GM12878 (cell line): ENCODE measurements at regions not wholly inside any gene's neighbourhood (a gene's known extent, or its start where the extent isn't known, plus 50 kb on each side); places are given as distances from the start of the nearest gene placed in this dataset.
A peak's percentile ranks its signal among the peaks of the same experiment; 100 is the strongest.

ENCODE experiments used
- ATAC-seq: fragments of 200-7000 bp; cut with Tn5 transposase; 3 replicates; pipeline ENCODE4 v1.9.1; 2020; ENCODE audit warnings: mild to moderate bottlenecking, moderate library complexity
- BruUV-seq: library from RNA; stranded (reverse); fragments of 400-500 nt; replicated peaks from 2 replicates; lab custom pipeline; 2021; lab: Mats Ljungman, UMichigan
- CTCF ChIA-PET: fragments of 300-600 bp; sonication (Branson Sonifier 250); formaldehyde crosslinking; extraction: SDS; loops from one replicate; lab custom pipeline; 2021; ENCODE audit warnings: inconsistent platforms; lab: Yijun Ruan, JAX
- POLR2A ChIA-PET: fragments of 350-600 bp; formaldehyde crosslinking; extraction: SDS; loops from one replicate; lab custom pipeline; 2021; ENCODE audit warnings: inconsistent platforms; lab: Charles Lee
- RAD21 ChIA-PET: fragments of 300-600 bp; sonication (Branson Sonifier 250); formaldehyde crosslinking; loops from one replicate; lab custom pipeline; 2023; ENCODE audit warnings: antibody characterized with exemption; ENCODE audit not compliant: unreplicated experiment; lab: Charles Lee
- SMC1A ChIA-PET: fragments of 300-600 bp; sonication (Branson Sonifier 250); formaldehyde crosslinking; loops from one replicate; lab custom pipeline; 2023; ENCODE audit not compliant: unreplicated experiment, uncharacterized antibody; lab: Charles Lee
- DNase-seq: peaks from one replicate; pipeline ENCODE4 v3.0.0-alpha.2; 2011; ENCODE audit warnings: low read depth, low spot score
- FAIRE-seq: peaks from 3 replicates; lab custom pipeline; 2011; peaks lifted over from hg19 to GRCh38; lab: Jason Lieb, UNC
- H2AFZ ChIP-seq: 2 replicates; pipeline ENCODE4 v1.6.0; 2011; ENCODE audit warnings: low read depth, low read length, control low read depth; ENCODE audit not compliant: control insufficient read depth
- H3K27ac ChIP-seq: 2 replicates; pipeline ENCODE4 v1.5.1; 2011; ENCODE audit warnings: control low read depth; ENCODE audit not compliant: control insufficient read depth, insufficient read depth
- H3K27me3 ChIP-seq, 2 experiments: replicated peaks in 1 of 2; 2 replicates each; pipeline versions ENCODE4 v1.6.0 to v1.6.1; 2011; ENCODE audit warnings: low read length in 1 of 2; ENCODE audit not compliant: control insufficient read depth in 2 of 2, insufficient read depth in 2 of 2
- H3K36me3 ChIP-seq, 2 experiments: 2 replicates each; pipeline ENCODE4 v1.5.1; 2011; ENCODE audit warnings: low read length in 1 of 2; ENCODE audit not compliant: control insufficient read depth in 2 of 2, insufficient read depth in 2 of 2
- H3K4me1 ChIP-seq: 2 replicates; pipeline ENCODE4 v1.6.1; 2011; ENCODE audit warnings: mild to moderate bottlenecking, low read length, moderate library complexity, mixed read lengths; ENCODE audit not compliant: control insufficient read depth, insufficient read depth
- H3K4me2 ChIP-seq: 2 replicates; pipeline ENCODE4 v1.6.0; 2011; ENCODE audit warnings: control low read depth; ENCODE audit not compliant: control insufficient read depth, insufficient read depth
- H3K4me3 ChIP-seq: fragments of 200-600 bp; sonication (generic); 2 replicates; pipeline ENCODE4 v1.5.1; 2016
- H3K79me2 ChIP-seq: 2 replicates; pipeline ENCODE4 v1.6.0; 2011; ENCODE audit warnings: low read length; ENCODE audit not compliant: control insufficient read depth, insufficient read depth
- H3K9ac ChIP-seq: 2 replicates; pipeline ENCODE4 v1.8.0; 2011; ENCODE audit warnings: low read length, control low read depth, mixed read lengths; ENCODE audit not compliant: control insufficient read depth, insufficient read depth
- H3K9me3 ChIP-seq: replicated peaks from 3 replicates; pipeline ENCODE4 v1.5.1; 2011; ENCODE audit warnings: mild to moderate bottlenecking, low read length; ENCODE audit not compliant: control insufficient read depth, insufficient read depth
- H4K20me1 ChIP-seq: 2 replicates; pipeline ENCODE4 v1.6.0; 2011; ENCODE audit not compliant: control insufficient read depth, insufficient read depth
- ASH2L ChIP-seq: fragments of 300-600, 200-600 bp; sonication (generic); IDR thresholded peaks from 2 replicates; pipeline ENCODE4 v1.6.1; 2017; ENCODE audit warnings: low read depth, mild to moderate bottlenecking, borderline replicate concordance
- BCL11A ChIP-seq: IDR thresholded peaks from 2 replicates; pipeline ENCODE4 v1.6.1; 2011; ENCODE audit warnings: low read depth, low read length
- ETV6 ChIP-seq, 2 experiments: fragments of 450-650 bp in 1 of 2; IDR thresholded peaks in 1 of 2; conservative IDR thresholded peaks in 1 of 2; 2 replicates each; pipeline ENCODE4 v1.6.1; 2014; ENCODE audit warnings: antibody characterized with exemption in 1 of 2, borderline replicate concordance in 1 of 2, low read depth in 1 of 2, mild to moderate bottlenecking in 1 of 2, moderate library complexity in 1 of 2
- HCFC1 ChIP-seq: fragments of 150-350 bp; IDR thresholded peaks from 2 replicates; pipeline ENCODE4 v1.6.1; 2014; ENCODE audit warnings: low read length
- JUNB ChIP-seq: IDR thresholded peaks from 2 replicates; pipeline ENCODE4 v1.6.1; 2016; ENCODE audit warnings: antibody characterized with exemption, mild to moderate bottlenecking
- MEF2A ChIP-seq: IDR thresholded peaks from 2 replicates; pipeline ENCODE4 v1.6.1; 2011; ENCODE audit warnings: low read depth, mild to moderate bottlenecking, low read length, moderate library complexity; ENCODE audit not compliant: insufficient read depth
- MYC ChIP-seq: IDR thresholded peaks from 2 replicates; pipeline ENCODE4 v1.6.1; 2011; ENCODE audit warnings: mild to moderate bottlenecking, low read length, moderate library complexity, inconsistent platforms; ENCODE audit not compliant: insufficient read depth, insufficient replicate concordance, insufficient read length, severe bottlenecking
- POU2F2 ChIP-seq: IDR thresholded peaks from 3 replicates; pipeline ENCODE4 v1.6.1; 2011; ENCODE audit warnings: low read depth, mild to moderate bottlenecking, low read length, borderline replicate concordance
- RUNX3 ChIP-seq: IDR thresholded peaks from 2 replicates; pipeline ENCODE4 v1.6.1; 2012; ENCODE audit warnings: low read length, inconsistent platforms
- SMAD5 ChIP-seq: IDR thresholded peaks from 2 replicates; pipeline ENCODE4 v1.6.1; 2016; ENCODE audit warnings: antibody characterized with exemption, low read depth
- SP1 ChIP-seq: IDR thresholded peaks from one replicate; pipeline ENCODE4 v1.6.1; 2011; ENCODE audit warnings: low read depth, low read length
- SUPT20H ChIP-seq: IDR thresholded peaks from 2 replicates; pipeline ENCODE4 v1.6.1; 2011; ENCODE audit warnings: low read depth, mild to moderate bottlenecking, low read length, moderate library complexity, borderline replicate concordance; ENCODE audit not compliant: control insufficient read depth
- ZSCAN29 ChIP-seq: fragments of 450-650 bp; IDR thresholded peaks from 2 replicates; pipeline ENCODE4 v1.6.1; 2017; ENCODE audit warnings: mild to moderate bottlenecking, moderate library complexity
- WGBS: methylation state at CpG from one replicate; pipeline ENCODE4 v1.1.6; 2016; ENCODE audit warnings: low lambda C conversion rate; ENCODE audit not compliant: insufficient replicate concordance, insufficient coverage; ENCODE audit errors: missing lambda C conversion rate; 5-methylcytosine and 5-hydroxymethylcytosine counted together
- in situ Hi-C: fragments of 300-500 bp; cut with MboI; formaldehyde crosslinking; loops from 9 replicates; pipeline ENCODE4 v1.14.3; 2018; ENCODE audit warnings: mixed read lengths
- intact Hi-C: fragments of 100-400 bp; cut with micrococcal nuclease; formaldehyde crosslinking; loops from one replicate; pipeline ENCODE4 v1.14.2; 2022; ENCODE audit not compliant: unreplicated experiment
- TF ChIP-seq, protein P1 (sequence below): fragments of 450-650 bp; IDR thresholded peaks from 2 replicates; pipeline ENCODE4 v1.6.1; 2017; ENCODE audit warnings: mild to moderate bottlenecking
- TF ChIP-seq, protein P2 (sequence below): fragments of 450-650 bp; IDR thresholded peaks from 2 replicates; pipeline ENCODE4 v1.6.1; 2016; ENCODE audit warnings: mild to moderate bottlenecking
- TF ChIP-seq, protein P3 (sequence below): fragments of 450-650 bp; conservative IDR thresholded peaks from 2 replicates; pipeline ENCODE4 v1.6.1; 2017; ENCODE audit warnings: mild to moderate bottlenecking, moderate library complexity

DNA sequence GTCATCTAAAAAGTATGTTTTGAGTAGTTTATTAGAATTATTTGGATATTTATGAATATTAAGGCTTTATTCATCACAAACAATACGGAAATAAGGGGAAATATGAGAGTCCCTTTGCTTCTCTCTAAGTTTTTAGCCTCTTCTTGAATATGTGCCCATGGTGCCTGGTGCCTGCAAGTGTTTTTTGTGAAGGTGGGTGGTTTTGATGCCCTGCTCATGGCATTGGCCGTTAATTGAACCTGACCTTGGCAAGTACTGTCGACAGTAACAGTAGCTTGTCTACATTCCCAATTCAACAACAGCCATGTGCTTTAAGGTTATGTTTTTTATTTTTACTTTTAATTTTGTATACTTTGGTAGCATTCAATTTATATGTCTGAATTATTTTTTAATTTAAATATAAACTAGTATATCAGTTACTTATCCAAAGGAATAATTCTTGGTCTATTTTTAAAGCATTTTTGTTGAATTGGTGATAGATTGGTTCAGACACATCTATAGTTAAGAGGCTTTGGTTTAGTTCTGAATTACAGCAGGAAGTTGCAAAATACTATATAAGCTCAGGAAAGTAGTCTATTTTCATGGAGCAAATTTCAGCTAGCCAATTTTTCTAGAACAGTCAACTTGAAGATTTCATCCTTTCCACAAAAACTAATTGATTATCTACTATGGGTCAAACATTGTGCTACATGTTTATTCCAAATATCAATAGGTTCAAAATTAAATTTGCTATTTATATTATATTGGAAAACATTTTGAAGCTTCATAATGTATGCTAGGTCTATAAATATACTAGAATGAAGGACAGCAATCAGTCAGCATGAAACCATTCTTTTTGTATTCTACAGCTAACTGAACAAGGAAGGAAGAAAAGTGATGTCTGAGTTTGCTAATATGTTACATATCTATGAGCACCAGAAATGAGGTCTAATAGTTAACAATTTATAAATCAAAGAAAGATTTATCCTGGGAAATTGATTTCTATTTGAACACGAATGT is 184.4 kb downstream of the MRPL39 start:
- ChIA-PET SMC1A (interaction anchor here (0.9 to 15.5 kb wide), 15 partner anchors 9 to 184 kb away, joined by 3 to 426 read pairs (median 6); partner anchors contain the start of gene MRPL39), RAD21 (interaction anchor here (0.9 to 13.1 kb wide), 15 partner anchors 18 to 185 kb away, joined by 3 to 253 read pairs (median 15); no protein-coding TSS in a partner anchor), POLR2A (interaction anchor here (0.7 to 7.4 kb wide), 8 partner anchors 35 to 183 kb away, joined by 3 to 55 read pairs (median 14); no protein-coding TSS in a partner anchor), CTCF (interaction anchor here (1.2 to 11.5 kb wide), 11 partner anchors 33 to 185 kb away, joined by 3 to 163 read pairs (median 6); no protein-coding TSS in a partner anchor)
- BruUV-seq: no TSS peak
- no peak for DNase-seq
- H3K79me2 ChIP-seq: peaks cover 95% of the 10 kb centered on the region
- H3K4me1 ChIP-seq: peaks cover 30% of the 10 kb centered on the region
- peak overlapping the region; percentile 90 for H3K9ac ChIP-seq
- FAIRE-seq: no peak
- H3K27me3 ChIP-seq: no peaks in the 10 kb centered on the region
- in situ Hi-C loops (no loop called here), intact Hi-C loops (loop anchor here (5.0 kb wide), 1 partner anchor 314 kb away; no protein-coding TSS in a partner anchor)
- H3K27ac ChIP-seq: peak overlapping the region; percentile 97
- no peaks in the 10 kb centered on the region for H4K20me1 ChIP-seq
- no peaks in the 10 kb centered on the region for H3K36me3 ChIP-seq
- H2AFZ ChIP-seq: peak overlapping the region; percentile 30
- WGBS: 0% methylated on average over 4 of the region's 4 CpGs
- H3K4me2 ChIP-seq: peak overlapping the region; percentile 92
- ATAC-seq: peak; percentile 6
- peak overlapping the region; percentile 49; the same call in 1 of the 2 replicates for H3K4me3 ChIP-seq
- no peaks in the 10 kb centered on the region for H3K9me3 ChIP-seq
- TF ChIP-seq MYC: no peak
- TF ChIP-seq, protein P1, sequence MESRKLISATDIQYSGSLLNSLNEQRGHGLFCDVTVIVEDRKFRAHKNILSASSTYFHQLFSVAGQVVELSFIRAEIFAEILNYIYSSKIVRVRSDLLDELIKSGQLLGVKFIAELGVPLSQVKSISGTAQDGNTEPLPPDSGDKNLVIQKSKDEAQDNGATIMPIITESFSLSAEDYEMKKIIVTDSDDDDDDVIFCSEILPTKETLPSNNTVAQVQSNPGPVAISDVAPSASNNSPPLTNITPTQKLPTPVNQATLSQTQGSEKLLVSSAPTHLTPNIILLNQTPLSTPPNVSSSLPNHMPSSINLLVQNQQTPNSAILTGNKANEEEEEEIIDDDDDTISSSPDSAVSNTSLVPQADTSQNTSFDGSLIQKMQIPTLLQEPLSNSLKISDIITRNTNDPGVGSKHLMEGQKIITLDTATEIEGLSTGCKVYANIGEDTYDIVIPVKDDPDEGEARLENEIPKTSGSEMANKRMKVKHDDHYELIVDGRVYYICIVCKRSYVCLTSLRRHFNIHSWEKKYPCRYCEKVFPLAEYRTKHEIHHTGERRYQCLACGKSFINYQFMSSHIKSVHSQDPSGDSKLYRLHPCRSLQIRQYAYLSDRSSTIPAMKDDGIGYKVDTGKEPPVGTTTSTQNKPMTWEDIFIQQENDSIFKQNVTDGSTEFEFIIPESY: no peak
- TF ChIP-seq ASH2L: no peak
- TF ChIP-seq, protein P2, sequence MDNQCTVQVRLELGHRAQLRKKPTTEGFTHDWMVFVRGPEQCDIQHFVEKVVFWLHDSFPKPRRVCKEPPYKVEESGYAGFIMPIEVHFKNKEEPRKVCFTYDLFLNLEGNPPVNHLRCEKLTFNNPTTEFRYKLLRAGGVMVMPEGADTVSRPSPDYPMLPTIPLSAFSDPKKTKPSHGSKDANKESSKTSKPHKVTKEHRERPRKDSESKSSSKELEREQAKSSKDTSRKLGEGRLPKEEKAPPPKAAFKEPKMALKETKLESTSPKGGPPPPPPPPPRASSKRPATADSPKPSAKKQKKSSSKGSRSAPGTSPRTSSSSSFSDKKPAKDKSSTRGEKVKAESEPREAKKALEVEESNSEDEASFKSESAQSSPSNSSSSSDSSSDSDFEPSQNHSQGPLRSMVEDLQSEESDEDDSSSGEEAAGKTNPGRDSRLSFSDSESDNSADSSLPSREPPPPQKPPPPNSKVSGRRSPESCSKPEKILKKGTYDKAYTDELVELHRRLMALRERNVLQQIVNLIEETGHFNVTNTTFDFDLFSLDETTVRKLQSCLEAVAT: peak; percentile 57; the same call in 1 of the 2 replicates
- no peak for TF ChIP-seq ETV6 (conservative IDR thresholded peaks at IDR 0.05 in 1 of 2, IDR thresholded peaks at IDR 0.05 in 1 of 2; ENCODE audit: borderline replicate concordance in 1 of 2, low read depth in 1 of 2)
- TF ChIP-seq HCFC1: no peak
- TF ChIP-seq ZSCAN29: no peak
- no peak for TF ChIP-seq BCL11A
- TF ChIP-seq JUNB: peak; percentile 59
- TF ChIP-seq SP1: no peak
- no peak for TF ChIP-seq SUPT20H
- no peak for TF ChIP-seq POU2F2
- peak; percentile 14; the same call in 1 of the 2 replicates for TF ChIP-seq RUNX3
- TF ChIP-seq MEF2A: peak; percentile 61; the same call in 1 of the 2 replicates
- TF ChIP-seq, protein P3, sequence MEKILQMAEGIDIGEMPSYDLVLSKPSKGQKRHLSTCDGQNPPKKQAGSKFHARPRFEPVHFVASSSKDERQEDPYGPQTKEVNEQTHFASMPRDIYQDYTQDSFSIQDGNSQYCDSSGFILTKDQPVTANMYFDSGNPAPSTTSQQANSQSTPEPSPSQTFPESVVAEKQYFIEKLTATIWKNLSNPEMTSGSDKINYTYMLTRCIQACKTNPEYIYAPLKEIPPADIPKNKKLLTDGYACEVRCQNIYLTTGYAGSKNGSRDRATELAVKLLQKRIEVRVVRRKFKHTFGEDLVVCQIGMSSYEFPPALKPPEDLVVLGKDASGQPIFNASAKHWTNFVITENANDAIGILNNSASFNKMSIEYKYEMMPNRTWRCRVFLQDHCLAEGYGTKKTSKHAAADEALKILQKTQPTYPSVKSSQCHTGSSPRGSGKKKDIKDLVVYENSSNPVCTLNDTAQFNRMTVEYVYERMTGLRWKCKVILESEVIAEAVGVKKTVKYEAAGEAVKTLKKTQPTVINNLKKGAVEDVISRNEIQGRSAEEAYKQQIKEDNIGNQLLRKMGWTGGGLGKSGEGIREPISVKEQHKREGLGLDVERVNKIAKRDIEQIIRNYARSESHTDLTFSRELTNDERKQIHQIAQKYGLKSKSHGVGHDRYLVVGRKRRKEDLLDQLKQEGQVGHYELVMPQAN: no peak
- 0 out of 2 replicates have a peak, but pooled peaks have one; percentile 38 for TF ChIP-seq SMAD5
